ENCODE measurements at regions not wholly inside any gene's neighbourhood (a gene's known extent, or its start where the extent isn't known, plus 50 kb on each side); places are given as distances from the start of the nearest gene placed in this dataset.

DNA sequence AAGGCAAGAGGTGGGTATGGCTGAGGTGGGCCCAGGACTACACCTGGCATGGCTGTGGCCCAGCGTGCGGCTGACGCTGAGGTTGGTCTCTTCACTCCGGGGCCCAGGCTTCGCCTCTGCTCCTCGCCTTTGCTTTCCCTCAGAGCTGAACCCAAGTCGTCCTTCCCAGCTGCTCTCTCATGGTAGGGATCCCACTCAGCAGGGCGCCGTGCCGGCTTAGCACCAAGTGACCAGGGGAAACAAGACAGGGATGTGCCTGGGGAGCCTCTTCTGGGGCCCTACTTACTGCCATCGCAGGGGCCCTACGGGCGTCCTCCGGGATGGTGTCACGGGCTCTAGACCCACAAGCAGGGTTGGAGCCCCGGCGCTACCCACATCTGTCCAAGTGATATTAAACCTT, 138.1 kb upstream of the ALKAL2 start:
- DNase-seq (ENCODE audit: low spot score): no peak
- TF ChIP-seq CTCF (IDR thresholded peaks at IDR 0.05; ENCODE audit: extremely low read depth, missing control alignments): no peak

- TF ChIP-seq CTCF (IDR thresholded peaks at IDR 0.05; ENCODE audit: extremely low read depth, missing control alignments): no peak
- no peak for DNase-seq (ENCODE audit: low spot score)
These were observed 137.4 kb upstream of the ALKAL2 start for GRCh38 chr2:425243-425642.

- no peak for DNase-seq (ENCODE audit: low spot score)
- no peak for TF ChIP-seq CTCF (IDR thresholded peaks at IDR 0.05; ENCODE audit: extremely low read depth, missing control alignments)
These were observed 136.6 kb upstream of the ALKAL2 start for GRCh38 chr2:424306-425171.

DNA sequence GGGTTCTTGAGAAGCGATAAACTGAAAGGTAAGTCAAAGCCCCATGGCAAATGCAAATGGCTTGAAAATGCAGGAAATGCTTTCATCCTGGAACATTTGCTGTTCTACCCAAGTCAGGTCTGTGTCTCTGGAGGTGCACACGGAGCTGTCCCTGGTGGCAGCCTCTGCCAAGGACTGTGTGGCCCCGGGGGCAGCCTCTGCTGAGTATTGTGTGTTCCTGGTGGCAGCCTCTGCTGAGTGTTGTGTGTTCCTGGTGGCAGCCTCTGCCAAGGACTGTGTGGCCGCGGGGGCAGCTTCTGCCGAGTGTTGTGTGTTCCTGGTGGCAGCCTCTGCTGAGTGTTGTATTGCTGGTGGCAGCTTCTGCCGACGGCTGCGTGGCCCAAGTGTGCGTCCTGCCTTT, 135.6 kb upstream of the ALKAL2 start:
- DNase-seq (ENCODE audit: low spot score): no peak
- TF ChIP-seq CTCF (IDR thresholded peaks at IDR 0.05; ENCODE audit: extremely low read depth, missing control alignments): no peak

DNA sequence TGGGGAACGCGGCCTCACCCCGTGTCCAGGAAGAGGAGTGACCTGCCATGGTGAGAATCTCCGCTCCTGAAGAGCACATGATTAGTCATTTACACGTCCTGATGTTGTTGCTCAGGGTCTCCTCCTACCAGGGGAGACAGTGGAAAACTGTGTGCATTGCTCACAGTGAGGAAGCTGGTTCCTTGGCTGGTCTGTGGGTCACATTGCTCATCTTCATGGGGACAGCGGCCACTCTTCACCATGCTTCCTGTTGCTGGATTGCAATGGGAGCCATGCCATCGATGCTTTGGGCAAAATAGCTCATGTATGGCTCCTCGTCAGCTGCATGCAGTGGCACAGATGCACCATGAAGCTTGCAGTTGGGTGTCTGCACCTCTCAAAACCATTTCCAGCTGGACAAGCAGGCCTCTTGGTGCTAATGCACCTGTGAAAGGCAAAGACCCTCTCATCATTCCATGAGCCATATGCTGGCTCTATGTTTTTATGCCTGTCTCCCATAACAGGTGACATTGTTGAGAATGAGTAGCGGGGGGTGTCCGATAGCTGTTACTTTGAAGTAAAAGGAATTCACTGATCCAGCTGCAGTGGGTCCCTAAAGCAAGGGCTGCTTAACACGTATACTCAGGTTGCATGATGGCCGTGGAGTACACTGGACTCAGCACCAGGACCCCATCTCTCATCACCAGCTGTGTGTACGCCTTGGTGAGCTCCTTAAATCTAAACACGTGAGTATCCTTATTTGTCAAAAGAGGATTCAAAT, 135.0 kb upstream of the ALKAL2 start:
- no peak for TF ChIP-seq CTCF (IDR thresholded peaks at IDR 0.05; ENCODE audit: extremely low read depth, missing control alignments)
- DNase-seq (ENCODE audit: low spot score): no peak

GRCh38 chr2:421406-421805, 133.5 kb upstream of the ALKAL2 start:
- no peak for TF ChIP-seq CTCF (IDR thresholded peaks at IDR 0.05; ENCODE audit: extremely low read depth, missing control alignments)

GRCh38 chr2:419687-420317, 131.9 kb upstream of the ALKAL2 start:
- no peak for DNase-seq (ENCODE audit: low spot score)
- no peak for TF ChIP-seq CTCF (IDR thresholded peaks at IDR 0.05; ENCODE audit: extremely low read depth, missing control alignments)

More at GRCh38 chr2:421406-421805, 133.5 kb upstream of the ALKAL2 start:
- no peak for DNase-seq (ENCODE audit: low spot score)

All from GM20000 (cell line).